Type B pancreatic cell (in vitro differentiated cells): ENCODE measurements at regions not wholly inside any gene's neighbourhood (a gene's known extent, or its start where the extent isn't known, plus 50 kb on each side); places are given as distances from the start of the nearest gene placed in this dataset.
"Not testable (repeated sequence)": the region's sequence is repeated elsewhere in the genome, so short reads cannot be mapped to it uniquely, and the experiment has no call there.

Source experiments
- DNase-seq: peaks from one replicate; pipeline ENCODE4 v3.0.0; 2021; ENCODE audit warnings: mixed read lengths; ENCODE audit not compliant: unreplicated experiment; ENCODE audit errors: extremely low spot score
- H3K27ac Mint-ChIP-seq: 2 replicates; pipeline ENCODE4 v1.8.0; 2021; ENCODE audit warnings: mild to moderate bottlenecking, mixed read lengths
- H3K27me3 Mint-ChIP-seq: 2 replicates; pipeline ENCODE4 v1.8.0; 2021; ENCODE audit warnings: mixed read lengths
- H3K36me3 Mint-ChIP-seq: 2 replicates; pipeline ENCODE4 v1.8.0; 2021; ENCODE audit warnings: mixed read lengths
- H3K4me1 Mint-ChIP-seq: one replicate; pipeline ENCODE4 v1.8.0; 2021; ENCODE audit warnings: mixed read lengths; ENCODE audit not compliant: unreplicated experiment
- H3K4me3 Mint-ChIP-seq: 2 replicates; pipeline ENCODE4 v1.8.0; 2021; ENCODE audit warnings: mild to moderate bottlenecking, mixed read lengths
- H3K9me3 Mint-ChIP-seq: 2 replicates; pipeline ENCODE4 v1.8.0; 2021; ENCODE audit warnings: mixed read lengths
- TF ChIP-seq, protein P1 (sequence below): fragments of 200-600 bp; sonication (generic); conservative IDR thresholded peaks from 2 replicates; pipeline ENCODE4 v1.5.0; 2021; ENCODE audit warnings: antibody characterized with exemption, mild to moderate bottlenecking

DNA sequence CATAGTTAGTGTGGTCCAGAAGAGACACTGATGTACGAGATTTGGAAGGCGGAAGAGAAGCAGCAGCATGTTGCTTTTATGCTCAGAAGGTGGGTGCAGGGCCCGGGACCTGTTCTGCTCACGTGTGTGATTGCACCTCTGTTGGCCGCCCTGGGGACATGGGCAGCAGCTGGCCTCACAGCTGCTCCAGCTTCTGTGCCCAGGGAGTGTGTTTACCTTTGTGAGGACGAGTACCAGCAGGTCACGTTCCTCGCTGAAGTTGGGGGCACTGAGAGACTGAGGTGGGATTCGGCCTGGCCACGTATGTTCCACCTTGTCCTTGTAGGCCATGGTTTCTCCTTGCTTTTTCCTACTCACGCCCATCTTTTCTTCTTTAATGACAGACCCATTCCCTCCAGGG lies 86.3 kb downstream of the PMAIP1 start:
- Mint-ChIP-seq H3K36me3 (no peaks in the 10 kb centered on the region), H3K9me3 (peaks cover 7% of the 10 kb centered on the region), H3K27ac (no peak overlapping the region), H3K4me1 (peaks cover 5% of the 10 kb centered on the region), H3K27me3 (peaks cover 2% of the 10 kb centered on the region), H3K4me3 (no peak overlapping the region)
- TF ChIP-seq, protein P1, sequence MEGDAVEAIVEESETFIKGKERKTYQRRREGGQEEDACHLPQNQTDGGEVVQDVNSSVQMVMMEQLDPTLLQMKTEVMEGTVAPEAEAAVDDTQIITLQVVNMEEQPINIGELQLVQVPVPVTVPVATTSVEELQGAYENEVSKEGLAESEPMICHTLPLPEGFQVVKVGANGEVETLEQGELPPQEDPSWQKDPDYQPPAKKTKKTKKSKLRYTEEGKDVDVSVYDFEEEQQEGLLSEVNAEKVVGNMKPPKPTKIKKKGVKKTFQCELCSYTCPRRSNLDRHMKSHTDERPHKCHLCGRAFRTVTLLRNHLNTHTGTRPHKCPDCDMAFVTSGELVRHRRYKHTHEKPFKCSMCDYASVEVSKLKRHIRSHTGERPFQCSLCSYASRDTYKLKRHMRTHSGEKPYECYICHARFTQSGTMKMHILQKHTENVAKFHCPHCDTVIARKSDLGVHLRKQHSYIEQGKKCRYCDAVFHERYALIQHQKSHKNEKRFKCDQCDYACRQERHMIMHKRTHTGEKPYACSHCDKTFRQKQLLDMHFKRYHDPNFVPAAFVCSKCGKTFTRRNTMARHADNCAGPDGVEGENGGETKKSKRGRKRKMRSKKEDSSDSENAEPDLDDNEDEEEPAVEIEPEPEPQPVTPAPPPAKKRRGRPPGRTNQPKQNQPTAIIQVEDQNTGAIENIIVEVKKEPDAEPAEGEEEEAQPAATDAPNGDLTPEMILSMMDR = no peak
- no peak for DNase-seq

DNA sequence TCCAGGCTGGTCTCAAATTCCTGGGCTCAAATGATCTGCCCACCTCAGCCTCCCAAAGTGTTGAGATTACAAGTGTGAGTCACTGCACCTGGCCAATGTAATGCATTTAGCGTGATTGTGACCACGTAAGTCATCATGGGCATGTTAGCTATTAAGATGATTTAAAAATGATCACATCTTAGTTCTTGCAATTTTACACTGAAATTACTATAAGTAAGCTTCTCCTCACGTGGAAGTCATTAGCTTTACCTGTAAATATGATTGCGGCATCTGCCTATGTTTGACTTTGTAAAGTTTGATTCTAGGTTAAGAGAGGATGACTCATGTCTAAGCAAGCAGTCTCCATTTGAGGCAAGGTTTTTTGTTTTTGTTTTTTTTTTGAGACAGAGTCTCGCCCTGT lies 85.5 kb downstream of the PMAIP1 start:
- no peak for DNase-seq
- peaks cover 5% of the 10 kb centered on the region for H3K4me1 Mint-ChIP-seq
- no peaks in the 10 kb centered on the region for H3K36me3 Mint-ChIP-seq
- TF ChIP-seq, protein P1 = no peak
- H3K4me3 Mint-ChIP-seq = no peak overlapping the region
- no peak overlapping the region for H3K27ac Mint-ChIP-seq
- H3K27me3 Mint-ChIP-seq = peaks cover 2% of the 10 kb centered on the region
- H3K9me3 Mint-ChIP-seq = peaks cover 7% of the 10 kb centered on the region

DNA sequence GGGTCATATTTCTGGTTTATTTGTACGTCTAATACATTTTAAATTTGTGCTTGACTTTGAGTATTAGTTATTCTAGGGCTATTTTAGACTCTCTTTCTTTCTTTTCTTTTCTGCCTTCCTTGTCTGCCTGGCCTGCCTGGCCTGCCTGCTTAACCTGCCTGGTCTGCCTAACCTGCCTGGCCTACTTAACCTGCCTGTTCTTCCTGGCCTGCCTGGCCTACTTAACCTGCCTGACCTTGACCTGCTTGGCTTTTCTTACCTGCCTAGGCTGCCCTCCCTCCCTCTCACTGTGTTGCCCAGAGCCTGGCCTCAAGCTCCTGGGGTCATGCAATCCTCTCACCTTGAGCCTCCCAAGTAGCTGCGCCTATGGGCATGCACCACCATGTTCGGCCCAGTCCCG lies 83.7 kb downstream of the PMAIP1 start:
- Mint-ChIP-seq H3K27me3 (peaks cover 2% of the 10 kb centered on the region), H3K36me3 (no peaks in the 10 kb centered on the region), H3K4me1 (peaks cover 5% of the 10 kb centered on the region), H3K27ac (no peak overlapping the region), H3K4me3 (no peak overlapping the region), H3K9me3 (peaks cover 7% of the 10 kb centered on the region)
- TF ChIP-seq, protein P1 = no peak
- no peak for DNase-seq

DNA sequence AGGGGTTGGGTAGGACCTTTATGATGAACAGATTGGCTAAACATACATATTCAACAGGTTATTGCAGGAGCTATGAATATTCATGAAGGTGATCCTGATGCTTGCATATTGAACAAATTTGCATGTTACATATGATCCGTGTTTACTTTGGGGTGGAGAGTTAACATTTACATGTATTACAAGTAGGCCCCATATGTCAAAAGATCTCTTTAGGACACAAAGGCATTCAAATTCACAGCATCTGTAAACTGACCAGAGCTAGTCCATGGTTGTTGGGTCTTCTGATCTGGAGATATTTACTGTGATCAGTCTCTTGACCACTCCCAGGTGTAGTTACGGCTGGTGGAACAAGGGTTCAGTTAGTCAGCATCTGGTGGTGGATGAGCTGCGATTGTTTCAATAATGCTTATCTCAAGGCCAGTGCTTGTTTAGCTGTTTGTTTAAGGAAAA lies 80.4 kb downstream of the PMAIP1 start:
- TF ChIP-seq, protein P1 = no peak
- DNase-seq = no peak
- H3K27me3 Mint-ChIP-seq = no peaks in the 10 kb centered on the region
- H3K4me1 Mint-ChIP-seq = peaks cover 5% of the 10 kb centered on the region
- no peak overlapping the region for H3K4me3 Mint-ChIP-seq
- no peaks in the 10 kb centered on the region for H3K36me3 Mint-ChIP-seq
- H3K27ac Mint-ChIP-seq = no peak overlapping the region
- H3K9me3 Mint-ChIP-seq = peaks cover 7% of the 10 kb centered on the region

DNA sequence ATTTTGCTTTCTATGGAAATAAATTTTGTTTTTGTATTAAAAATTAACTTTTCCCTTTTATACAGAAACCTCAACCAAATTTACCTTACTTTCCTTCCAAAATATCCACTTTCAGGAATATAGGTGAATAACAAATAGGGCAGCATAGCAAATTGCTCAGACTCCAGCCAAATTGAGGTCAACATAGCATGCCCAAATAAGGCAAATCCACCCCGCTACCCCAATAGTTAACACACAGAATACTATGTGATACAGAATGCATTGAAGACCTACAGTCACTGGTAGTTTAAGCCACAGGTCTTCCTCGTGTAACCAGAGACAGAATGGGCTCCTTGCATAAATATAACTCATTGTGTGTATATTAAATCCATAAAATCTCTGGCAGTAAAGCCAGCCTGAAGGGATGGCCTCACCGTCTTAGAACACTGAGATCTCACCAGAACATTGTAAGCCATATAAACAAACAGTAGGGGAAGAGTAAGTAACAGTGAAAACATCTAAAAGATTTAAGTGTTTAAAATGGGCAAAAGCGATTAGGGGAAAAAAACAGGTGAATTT lies 72.2 kb downstream of the PMAIP1 start:
- no peak overlapping the region for H3K4me3 Mint-ChIP-seq
- H3K9me3 Mint-ChIP-seq = no peaks in the 10 kb centered on the region
- DNase-seq = no peak
- H3K4me1 Mint-ChIP-seq = peaks cover 4% of the 10 kb centered on the region
- peaks cover 3% of the 10 kb centered on the region for H3K27me3 Mint-ChIP-seq
- H3K36me3 Mint-ChIP-seq = no peaks in the 10 kb centered on the region
- H3K27ac Mint-ChIP-seq = no peak overlapping the region
- TF ChIP-seq, protein P1 = no peak

DNA sequence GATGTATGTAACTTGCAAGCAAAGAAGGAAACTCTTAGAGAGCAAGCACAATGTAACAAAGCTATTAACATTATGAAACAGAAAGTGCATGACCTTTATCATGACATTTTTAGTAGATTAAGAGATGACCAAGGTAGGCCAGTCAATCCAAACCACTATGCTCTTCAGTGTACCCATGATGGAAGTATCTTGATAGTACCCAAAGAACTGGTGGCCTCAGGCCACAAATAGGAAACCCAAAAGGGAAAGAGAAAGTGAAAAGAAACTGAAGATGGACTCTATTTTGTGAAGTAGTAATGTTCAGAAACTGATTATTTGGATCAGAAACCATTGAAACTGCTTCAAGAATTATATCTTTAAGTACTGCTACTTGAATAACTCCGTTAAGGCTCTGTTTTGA lies 71.3 kb downstream of the PMAIP1 start:
- H3K27ac Mint-ChIP-seq, H3K4me1 Mint-ChIP-seq, DNase-seq, H3K4me3 Mint-ChIP-seq, H3K36me3 Mint-ChIP-seq, H3K27me3 Mint-ChIP-seq, H3K9me3 Mint-ChIP-seq: not testable (repeated sequence)

DNA sequence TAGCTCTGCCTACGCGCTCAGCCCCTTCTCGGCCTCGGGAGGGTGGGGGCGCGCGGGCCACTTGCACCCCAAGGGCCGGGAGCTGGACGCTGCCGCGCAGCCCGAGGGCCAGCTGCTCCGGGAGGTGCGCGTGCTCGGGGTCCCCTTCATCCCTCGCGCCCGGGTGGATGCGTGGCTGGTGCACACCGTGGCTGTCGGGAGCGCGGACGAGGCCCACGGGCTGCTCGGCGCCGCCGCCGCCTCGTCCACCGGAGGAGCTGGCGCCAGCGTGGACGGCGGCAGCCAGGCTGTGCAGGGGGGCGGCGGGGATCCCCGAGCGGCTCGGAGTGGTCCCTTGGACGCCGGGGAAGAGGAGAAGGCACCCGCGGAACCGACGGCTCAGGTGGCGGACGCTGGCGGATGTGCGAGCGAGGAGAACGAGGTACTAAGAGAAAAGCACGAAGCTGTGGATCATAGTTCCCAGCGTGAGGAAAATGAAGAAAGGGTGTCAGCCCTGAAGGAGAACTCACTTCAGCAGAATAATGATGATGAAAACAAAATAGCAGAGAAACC lies 69.8 kb downstream of the PMAIP1 start:
- not testable (repeated sequence) for DNase-seq, H3K9me3 Mint-ChIP-seq, H3K4me1 Mint-ChIP-seq, H3K27ac Mint-ChIP-seq, H3K4me3 Mint-ChIP-seq, H3K36me3 Mint-ChIP-seq
- peaks cover 10% of the 10 kb centered on the region for H3K27me3 Mint-ChIP-seq
